ENCODE measurements at regions not wholly inside any gene's neighbourhood (a gene's known extent, or its start where the extent isn't known, plus 50 kb on each side); places are given as distances from the start of the nearest gene placed in this dataset.

- Histone ChIP-seq H3K9ac (no peak overlapping the region), H3K4me1 (no peaks in the 10 kb centered on the region)
- no peak for TF ChIP-seq CTCF (IDR thresholded peaks at IDR 0.05)
These were observed 108.2 kb downstream of the FOXD2 start for GRCh38 chr1:47545912-47546483.

GRCh38 chr1:47547753-47548573, 110.1 kb downstream of the FOXD2 start:
- TF ChIP-seq CTCF (IDR thresholded peaks at IDR 0.05): no peak
- Histone ChIP-seq H3K9ac (no peak overlapping the region), H3K27me3 (ENCODE audit: control insufficient read depth, insufficient read depth, low read length) (no peaks in the 10 kb centered on the region), H3K9me3 (ENCODE audit: control insufficient read depth, low read length) (no peaks in the 10 kb centered on the region), H3K4me1 (no peaks in the 10 kb centered on the region), H3K4me2 (ENCODE audit: low read length) (no peak overlapping the region), H3K79me2 (no peaks in the 10 kb centered on the region), H2AFZ (no peak overlapping the region), H3K36me3 (ENCODE audit: control insufficient read depth, insufficient read depth, low read length) (no peaks in the 10 kb centered on the region), H3K4me3 (ENCODE audit: low read depth, low read length) (no peak overlapping the region), H3K27ac (no peak overlapping the region)

More at GRCh38 chr1:47545912-47546483, 108.2 kb downstream of the FOXD2 start:
- H3K4me3 ChIP-seq (ENCODE audit: low read depth, low read length): no peak overlapping the region
- H2AFZ ChIP-seq: no peak overlapping the region
- no peak overlapping the region for H3K27ac ChIP-seq
- no peaks in the 10 kb centered on the region for H3K27me3 ChIP-seq (ENCODE audit: control insufficient read depth, insufficient read depth, low read length)
- H3K79me2 ChIP-seq: no peaks in the 10 kb centered on the region
- no peaks in the 10 kb centered on the region for H3K36me3 ChIP-seq (ENCODE audit: control insufficient read depth, insufficient read depth, low read length)
- H3K4me2 ChIP-seq (ENCODE audit: low read length): no peak overlapping the region
- H3K9me3 ChIP-seq (ENCODE audit: control insufficient read depth, low read length): no peaks in the 10 kb centered on the region

- no peak overlapping the region for H3K4me2 ChIP-seq (ENCODE audit: low read length)
- no peak overlapping the region for H2AFZ ChIP-seq
- no peaks in the 10 kb centered on the region for H3K36me3 ChIP-seq (ENCODE audit: control insufficient read depth, insufficient read depth, low read length)
- no peaks in the 10 kb centered on the region for H3K4me1 ChIP-seq
- no peak for TF ChIP-seq CTCF (IDR thresholded peaks at IDR 0.05)
- no peaks in the 10 kb centered on the region for H3K79me2 ChIP-seq
- H3K4me3 ChIP-seq (ENCODE audit: low read depth, low read length): no peak overlapping the region
- H3K9ac ChIP-seq: no peak overlapping the region
- H3K27me3 ChIP-seq (ENCODE audit: control insufficient read depth, insufficient read depth, low read length): no peaks in the 10 kb centered on the region
- no peak overlapping the region for H3K27ac ChIP-seq
- H3K9me3 ChIP-seq (ENCODE audit: control insufficient read depth, low read length): no peaks in the 10 kb centered on the region
These were observed 110.8 kb downstream of the FOXD2 start for GRCh38 chr1:47548637-47549036.

GRCh38 chr1:47549532-47549931, 111.7 kb downstream of the FOXD2 start:
- Histone ChIP-seq H3K27ac (no peak overlapping the region), H3K9ac (no peak overlapping the region), H3K4me1 (no peaks in the 10 kb centered on the region), H3K36me3 (ENCODE audit: control insufficient read depth, insufficient read depth, low read length) (no peaks in the 10 kb centered on the region), H3K79me2 (no peaks in the 10 kb centered on the region), H3K9me3 (ENCODE audit: control insufficient read depth, low read length) (no peaks in the 10 kb centered on the region), H3K4me2 (ENCODE audit: low read length) (no peak overlapping the region), H2AFZ (no peak overlapping the region), H3K4me3 (ENCODE audit: low read depth, low read length) (no peak overlapping the region), H3K27me3 (ENCODE audit: control insufficient read depth, insufficient read depth, low read length) (no peaks in the 10 kb centered on the region)
- no peak for TF ChIP-seq CTCF (IDR thresholded peaks at IDR 0.05)
